ENCODE measurements at regions not wholly inside any gene's neighbourhood (a gene's known extent, or its start where the extent isn't known, plus 50 kb on each side); places are given as distances from the start of the nearest gene placed in this dataset.

GRCh38 chr2:19675856-19676460 is 225.8 kb downstream of the TTC32 start:
- Histone ChIP-seq H3K27ac (ENCODE audit: low read length) (no peak overlapping the region), H3K4me3 (ENCODE audit: low read length) (no peak overlapping the region), H3K27me3 (ENCODE audit: control insufficient read depth, insufficient read depth, low read length) (no peaks in the 10 kb centered on the region), H3K36me3 (ENCODE audit: control insufficient read depth, low read depth, low read length) (no peaks in the 10 kb centered on the region), H3K9ac (ENCODE audit: low read length) (no peak overlapping the region), H3K9me3 (ENCODE audit: control insufficient read depth, low read depth, low read length) (no peaks in the 10 kb centered on the region), H3K4me1 (ENCODE audit: control insufficient read depth, low read depth, low read length) (no peaks in the 10 kb centered on the region)

GRCh38 chr2:19675003-19675629 is 226.7 kb downstream of the TTC32 start:
- H3K36me3 ChIP-seq (ENCODE audit: control insufficient read depth, low read depth, low read length) = no peaks in the 10 kb centered on the region
- no peak overlapping the region for H3K27ac ChIP-seq (ENCODE audit: low read length)
- H3K9me3 ChIP-seq (ENCODE audit: control insufficient read depth, low read depth, low read length) = no peaks in the 10 kb centered on the region
- no peaks in the 10 kb centered on the region for H3K4me1 ChIP-seq (ENCODE audit: control insufficient read depth, low read depth, low read length)
- H3K27me3 ChIP-seq (ENCODE audit: control insufficient read depth, insufficient read depth, low read length) = no peaks in the 10 kb centered on the region
- H3K9ac ChIP-seq (ENCODE audit: low read length) = no peak overlapping the region
- no peak overlapping the region for H3K4me3 ChIP-seq (ENCODE audit: low read length)

GRCh38 chr2:19674051-19675002 is 227.5 kb downstream of the TTC32 start:
- no peak overlapping the region for H3K27ac ChIP-seq (ENCODE audit: low read length)
- H3K27me3 ChIP-seq (ENCODE audit: control insufficient read depth, insufficient read depth, low read length) = no peaks in the 10 kb centered on the region
- no peaks in the 10 kb centered on the region for H3K9me3 ChIP-seq (ENCODE audit: control insufficient read depth, low read depth, low read length)

GRCh38 chr2:19673213-19673791 is 228.5 kb downstream of the TTC32 start:
- no peaks in the 10 kb centered on the region for H3K9me3 ChIP-seq (ENCODE audit: control insufficient read depth, low read depth, low read length)
- no peak overlapping the region for H3K4me3 ChIP-seq (ENCODE audit: low read length)
- no peaks in the 10 kb centered on the region for H3K36me3 ChIP-seq (ENCODE audit: control insufficient read depth, low read depth, low read length)
- no peaks in the 10 kb centered on the region for H3K4me1 ChIP-seq (ENCODE audit: control insufficient read depth, low read depth, low read length)
- H3K27ac ChIP-seq (ENCODE audit: low read length) = no peak overlapping the region
- no peaks in the 10 kb centered on the region for H3K27me3 ChIP-seq (ENCODE audit: control insufficient read depth, insufficient read depth, low read length)
- no peak overlapping the region for H3K9ac ChIP-seq (ENCODE audit: low read length)

More at GRCh38 chr2:19674051-19675002, 227.5 kb downstream of the TTC32 start:
- Histone ChIP-seq H3K4me3 (ENCODE audit: low read length) (no peak overlapping the region), H3K36me3 (ENCODE audit: control insufficient read depth, low read depth, low read length) (no peaks in the 10 kb centered on the region), H3K4me1 (ENCODE audit: control insufficient read depth, low read depth, low read length) (no peaks in the 10 kb centered on the region), H3K9ac (ENCODE audit: low read length) (no peak overlapping the region)

GRCh38 chr2:19671916-19672315 is 229.9 kb downstream of the TTC32 start:
- no peaks in the 10 kb centered on the region for H3K4me1 ChIP-seq (ENCODE audit: control insufficient read depth, low read depth, low read length)
- no peaks in the 10 kb centered on the region for H3K27me3 ChIP-seq (ENCODE audit: control insufficient read depth, insufficient read depth, low read length)
- no peak overlapping the region for H3K4me3 ChIP-seq (ENCODE audit: low read length)

GRCh38 chr2:19671311-19671710 is 230.5 kb downstream of the TTC32 start:
- Histone ChIP-seq H3K4me1 (ENCODE audit: control insufficient read depth, low read depth, low read length) (no peaks in the 10 kb centered on the region), H3K9me3 (ENCODE audit: control insufficient read depth, low read depth, low read length) (no peaks in the 10 kb centered on the region), H3K4me3 (ENCODE audit: low read length) (no peak overlapping the region), H3K27ac (ENCODE audit: low read length) (no peak overlapping the region), H3K36me3 (ENCODE audit: control insufficient read depth, low read depth, low read length) (no peaks in the 10 kb centered on the region), H3K27me3 (ENCODE audit: control insufficient read depth, insufficient read depth, low read length) (no peaks in the 10 kb centered on the region), H3K9ac (ENCODE audit: low read length) (no peak overlapping the region)

More at GRCh38 chr2:19671916-19672315, 229.9 kb downstream of the TTC32 start:
- Histone ChIP-seq H3K36me3 (ENCODE audit: control insufficient read depth, low read depth, low read length) (no peaks in the 10 kb centered on the region), H3K9ac (ENCODE audit: low read length) (no peak overlapping the region), H3K9me3 (ENCODE audit: control insufficient read depth, low read depth, low read length) (no peaks in the 10 kb centered on the region), H3K27ac (ENCODE audit: low read length) (no peak overlapping the region)

GRCh38 chr2:19670303-19670702 is 231.5 kb downstream of the TTC32 start:
- H3K9ac ChIP-seq (ENCODE audit: low read length) = no peak overlapping the region
- no peak overlapping the region for H3K4me3 ChIP-seq (ENCODE audit: low read length)
- no peaks in the 10 kb centered on the region for H3K4me1 ChIP-seq (ENCODE audit: control insufficient read depth, low read depth, low read length)
- H3K36me3 ChIP-seq (ENCODE audit: control insufficient read depth, low read depth, low read length) = no peaks in the 10 kb centered on the region
- no peaks in the 10 kb centered on the region for H3K9me3 ChIP-seq (ENCODE audit: control insufficient read depth, low read depth, low read length)
- H3K27ac ChIP-seq (ENCODE audit: low read length) = no peak overlapping the region
- H3K27me3 ChIP-seq (ENCODE audit: control insufficient read depth, insufficient read depth, low read length) = no peaks in the 10 kb centered on the region

- no peaks in the 10 kb centered on the region for H3K4me1 ChIP-seq (ENCODE audit: control insufficient read depth, low read depth, low read length)
- no peaks in the 10 kb centered on the region for H3K9me3 ChIP-seq (ENCODE audit: control insufficient read depth, low read depth, low read length)
- no peaks in the 10 kb centered on the region for H3K36me3 ChIP-seq (ENCODE audit: control insufficient read depth, low read depth, low read length)
- H3K27me3 ChIP-seq (ENCODE audit: control insufficient read depth, insufficient read depth, low read length) = no peaks in the 10 kb centered on the region
- H3K27ac ChIP-seq (ENCODE audit: low read length) = no peak overlapping the region
- no peak overlapping the region for H3K9ac ChIP-seq (ENCODE audit: low read length)
- no peak overlapping the region for H3K4me3 ChIP-seq (ENCODE audit: low read length)
Observed at GRCh38 chr2:19669559-19669958, 232.2 kb downstream of the TTC32 start.

GRCh38 chr2:19669126-19669525 is 232.7 kb downstream of the TTC32 start:
- no peak overlapping the region for H3K4me3 ChIP-seq (ENCODE audit: low read length)
- no peaks in the 10 kb centered on the region for H3K9me3 ChIP-seq (ENCODE audit: control insufficient read depth, low read depth, low read length)
- H3K4me1 ChIP-seq (ENCODE audit: control insufficient read depth, low read depth, low read length) = no peaks in the 10 kb centered on the region
- no peaks in the 10 kb centered on the region for H3K27me3 ChIP-seq (ENCODE audit: control insufficient read depth, insufficient read depth, low read length)
- H3K27ac ChIP-seq (ENCODE audit: low read length) = no peak overlapping the region
- H3K36me3 ChIP-seq (ENCODE audit: control insufficient read depth, low read depth, low read length) = no peaks in the 10 kb centered on the region
- no peak overlapping the region for H3K9ac ChIP-seq (ENCODE audit: low read length)

GRCh38 chr2:19667536-19667949 is 234.2 kb downstream of the TTC32 start:
- Histone ChIP-seq H3K9ac (ENCODE audit: low read length) (no peak overlapping the region), H3K27ac (ENCODE audit: low read length) (no peak overlapping the region), H3K4me3 (ENCODE audit: low read length) (no peak overlapping the region), H3K27me3 (ENCODE audit: control insufficient read depth, insufficient read depth, low read length) (no peaks in the 10 kb centered on the region), H3K9me3 (ENCODE audit: control insufficient read depth, low read depth, low read length) (no peaks in the 10 kb centered on the region), H3K4me1 (ENCODE audit: control insufficient read depth, low read depth, low read length) (no peaks in the 10 kb centered on the region), H3K36me3 (ENCODE audit: control insufficient read depth, low read depth, low read length) (no peaks in the 10 kb centered on the region)

GRCh38 chr2:19667085-19667484 is 234.7 kb downstream of the TTC32 start:
- Histone ChIP-seq H3K27ac (ENCODE audit: low read length) (no peak overlapping the region), H3K27me3 (ENCODE audit: control insufficient read depth, insufficient read depth, low read length) (no peaks in the 10 kb centered on the region), H3K36me3 (ENCODE audit: control insufficient read depth, low read depth, low read length) (no peaks in the 10 kb centered on the region), H3K9me3 (ENCODE audit: control insufficient read depth, low read depth, low read length) (no peaks in the 10 kb centered on the region), H3K4me3 (ENCODE audit: low read length) (no peak overlapping the region), H3K9ac (ENCODE audit: low read length) (no peak overlapping the region), H3K4me1 (ENCODE audit: control insufficient read depth, low read depth, low read length) (no peaks in the 10 kb centered on the region)

Measured in iPS-18a (cell line).